Right hindlimb (tissue), 1 donor: ENCODE measurements at regions not wholly inside any gene's neighbourhood (a gene's known extent, or its start where the extent isn't known, plus 50 kb on each side); places are given as distances from the start of the nearest gene placed in this dataset.

Experiments
- DNase-seq: peaks from one replicate; pipeline ENCODE4 v3.0.0-alpha.2; 2018

GRCh38 chr9:91073049-91073810 is 271.6 kb downstream of the SYK start:
- no peak for DNase-seq

- DNase-seq: no peak
Observed at GRCh38 chr9:91073811-91074771, 272.5 kb downstream of the SYK start.

GRCh38 chr9:91074866-91075265 is 273.2 kb downstream of the SYK start:
- no peak for DNase-seq

GRCh38 chr9:91075279-91075678 is 273.7 kb downstream of the SYK start:
- no peak for DNase-seq

- DNase-seq: no peak
Observed at GRCh38 chr9:91077624-91078368, 276.2 kb downstream of the SYK start.

- DNase-seq: no peak
Observed at GRCh38 chr9:91078369-91078695, 276.7 kb downstream of the SYK start.

GRCh38 chr9:91082731-91083130 is 279.0 kb downstream of the AUH start:
- DNase-seq: no peak

GRCh38 chr9:91084896-91085516 is 276.7 kb downstream of the AUH start:
- no peak for DNase-seq

- DNase-seq: no peak
Observed at GRCh38 chr9:91085517-91086291, 276.0 kb downstream of the AUH start.

- DNase-seq: no peak
Observed at GRCh38 chr9:91086657-91087461, 274.9 kb downstream of the AUH start.

- no peak for DNase-seq
Observed at GRCh38 chr9:91087462-91087759, 274.3 kb downstream of the AUH start.

GRCh38 chr9:91089405-91090129 is 272.2 kb downstream of the AUH start:
- DNase-seq: no peak

GRCh38 chr9:91090130-91090410 is 271.6 kb downstream of the AUH start:
- DNase-seq: no peak

- no peak for DNase-seq
Observed at GRCh38 chr9:91092214-91092613, 269.5 kb downstream of the AUH start.

- DNase-seq: no peak
Observed at GRCh38 chr9:91094324-91095088, 267.2 kb downstream of the AUH start.

GRCh38 chr9:91098203-91098850 is 263.4 kb downstream of the AUH start:
- DNase-seq: no peak

- no peak for DNase-seq
Observed at GRCh38 chr9:91099436-91099835, 262.3 kb downstream of the AUH start.

GRCh38 chr9:91100878-91101450 is 260.8 kb downstream of the AUH start:
- DNase-seq: no peak

- DNase-seq: no peak
Observed at GRCh38 chr9:91101611-91102168, 260.0 kb downstream of the AUH start.
